SK-N-SH treated with all-trans-retinoic acid at 6 μM for 48 hours (cell line): ENCODE measurements at regions not wholly inside any gene's neighbourhood (a gene's known extent, or its start where the extent isn't known, plus 50 kb on each side); places are given as distances from the start of the nearest gene placed in this dataset.

Experiments
- ATAC-seq: fragments of 200-7000 bp; cut with Tn5 transposase; 3 replicates; pipeline ENCODE4 v1.9.1; 2020; ENCODE audit warnings: mild to moderate bottlenecking, moderate library complexity
- BACH2 ChIP-seq: fragments of 250-450 bp; sonication (Bioruptor Pico); IDR thresholded peaks from 2 replicates; pipeline ENCODE4 v1.9.0; 2021; ENCODE audit warnings: mild to moderate bottlenecking, borderline replicate concordance
- CSDC2 ChIP-seq: fragments of 250-450 bp; sonication (Bioruptor Pico); IDR thresholded peaks from 2 replicates; pipeline ENCODE4 v1.5.0; 2020; ENCODE audit warnings: mild to moderate bottlenecking, moderate library complexity
- CSRNP3 ChIP-seq: fragments of 250-450 bp; sonication (Bioruptor Pico); IDR thresholded peaks from 2 replicates; pipeline ENCODE4 v1.5.1; 2021; ENCODE audit warnings: mild to moderate bottlenecking, moderate library complexity
- ESRRG ChIP-seq: fragments of 250-450 bp; sonication (Bioruptor Pico); IDR thresholded peaks from 2 replicates; pipeline ENCODE4 v1.6.1; 2021; ENCODE audit warnings: mild to moderate bottlenecking
- GLIS3 ChIP-seq: fragments of 250-450 bp; sonication (Bioruptor Pico); IDR thresholded peaks from 2 replicates; pipeline ENCODE4 v1.5.0; 2020; ENCODE audit warnings: mild to moderate bottlenecking, moderate library complexity
- ISL1 ChIP-seq: fragments of 250-450 bp; sonication (Bioruptor Pico); IDR thresholded peaks from 2 replicates; pipeline ENCODE4 v2.1.2; 2022; ENCODE audit warnings: mild to moderate bottlenecking, moderate library complexity
- OSR1 ChIP-seq: fragments of 250-450 bp; sonication (Bioruptor Pico); IDR thresholded peaks from 2 replicates; pipeline ENCODE4 v1.8.0; 2022; ENCODE audit warnings: moderate library complexity, mild to moderate bottlenecking, inconsistent platforms
- PATZ1 ChIP-seq: fragments of 250-450 bp; sonication (Bioruptor Pico); IDR thresholded peaks from 2 replicates; pipeline ENCODE4 v1.8.0; 2020; ENCODE audit warnings: mild to moderate bottlenecking, moderate library complexity, borderline replicate concordance
- POU6F1 ChIP-seq: fragments of 250-450 bp; sonication (Bioruptor Pico); IDR thresholded peaks from 2 replicates; pipeline ENCODE4 v1.8.0; 2021; ENCODE audit warnings: low read depth, mild to moderate bottlenecking, moderate library complexity, borderline replicate concordance
- PPARA ChIP-seq: fragments of 250-450 bp; sonication (Bioruptor Pico); IDR thresholded peaks from 2 replicates; pipeline ENCODE4 v1.5.0; 2020; ENCODE audit warnings: mild to moderate bottlenecking, borderline replicate concordance
- RARB ChIP-seq: fragments of 250-450 bp; sonication (Bioruptor Pico); IDR thresholded peaks from 2 replicates; pipeline ENCODE4 v1.8.0; 2021; ENCODE audit warnings: mild to moderate bottlenecking, moderate library complexity
- SNAI2 ChIP-seq: fragments of 250-450 bp; sonication (Bioruptor Pico); IDR thresholded peaks from 2 replicates; pipeline ENCODE4 v1.5.0; 2020; ENCODE audit warnings: mild to moderate bottlenecking, moderate library complexity
- TCF4 ChIP-seq: fragments of 250-450 bp; sonication (Bioruptor Pico); IDR thresholded peaks from 2 replicates; pipeline ENCODE4 v1.8.0; 2021; ENCODE audit warnings: mild to moderate bottlenecking, moderate library complexity, borderline replicate concordance
- TSHZ2 ChIP-seq: fragments of 250-450 bp; sonication (Bioruptor Pico); IDR thresholded peaks from 2 replicates; pipeline ENCODE4 v1.5.0; 2020; ENCODE audit warnings: mild to moderate bottlenecking, moderate library complexity
- ZC3H10 ChIP-seq: fragments of 250-450 bp; sonication (Bioruptor Pico); IDR thresholded peaks from 2 replicates; pipeline ENCODE4 v1.5.1; 2021; ENCODE audit warnings: mild to moderate bottlenecking, moderate library complexity
- ZFP3 ChIP-seq: fragments of 250-450 bp; sonication (Bioruptor Pico); IDR thresholded peaks from 2 replicates; pipeline ENCODE4 v1.5.0; 2020; ENCODE audit warnings: mild to moderate bottlenecking, moderate library complexity
- ZFP30 ChIP-seq: fragments of 450-650 bp; formaldehyde crosslinking; IDR thresholded peaks from 2 replicates; pipeline ENCODE4 v1.5.0; 2022; ENCODE audit warnings: mild to moderate bottlenecking, moderate library complexity
- ZNF565 ChIP-seq: fragments of 450-650 bp; formaldehyde crosslinking; conservative IDR thresholded peaks from 2 replicates; pipeline ENCODE4 v1.5.0; 2020; ENCODE audit warnings: low read depth, mild to moderate bottlenecking, moderate library complexity
- ZNF70 ChIP-seq: fragments of 450-650 bp; formaldehyde crosslinking; IDR thresholded peaks from 2 replicates; pipeline ENCODE4 v1.5.0; 2020; ENCODE audit warnings: mild to moderate bottlenecking, moderate library complexity
- ZNF8 ChIP-seq: fragments of 450-650 bp; formaldehyde crosslinking; IDR thresholded peaks from 2 replicates; pipeline ENCODE4 v1.5.0; 2020; ENCODE audit warnings: mild to moderate bottlenecking, moderate library complexity

- TF ChIP-seq PATZ1 (CRISPR knock-in tag) = no peak
- no peak for TF ChIP-seq ZC3H10
- TF ChIP-seq ZNF565 (CRISPR knock-in tag) = no peak
- TF ChIP-seq POU6F1 (CRISPR knock-in tag) = no peak
Observed at GRCh38 chr16:59039066-59039720, 305.1 kb upstream of the GOT2 start (continued).

GRCh38 chr16:59030923-59031485, 296.9 kb upstream of the GOT2 start:
- ATAC-seq = no peak
- TF ChIP-seq TCF4 (CRISPR knock-in tag) = no peak
- no peak for TF ChIP-seq TSHZ2 (CRISPR knock-in tag)
- TF ChIP-seq GLIS3 (CRISPR knock-in tag) = no peak
- no peak for TF ChIP-seq ZNF70 (CRISPR knock-in tag)
- TF ChIP-seq ZFP3 = no peak
- TF ChIP-seq ISL1 (CRISPR knock-in tag) = no peak
- no peak for TF ChIP-seq ZNF8 (CRISPR knock-in tag)
- no peak for TF ChIP-seq ZC3H10
- no peak for TF ChIP-seq OSR1 (CRISPR knock-in tag)
- no peak for TF ChIP-seq RARB (CRISPR knock-in tag)
- no peak for TF ChIP-seq ESRRG (CRISPR knock-in tag)

- ATAC-seq = no peak
- TF ChIP-seq CSDC2 (CRISPR knock-in tag) (no peak), ZNF70 (CRISPR knock-in tag) (no peak), BACH2 (CRISPR knock-in tag) (no peak), ZFP30 (no peak), SNAI2 (CRISPR knock-in tag) (no peak), CSRNP3 (no peak), ZC3H10 (no peak), ISL1 (CRISPR knock-in tag) (no peak), RARB (CRISPR knock-in tag) (no peak), GLIS3 (CRISPR knock-in tag) (no peak), PPARA (CRISPR knock-in tag) (no peak), ESRRG (CRISPR knock-in tag) (no peak), TCF4 (CRISPR knock-in tag) (no peak), OSR1 (CRISPR knock-in tag) (no peak), ZNF8 (CRISPR knock-in tag) (no peak), TSHZ2 (CRISPR knock-in tag) (no peak), POU6F1 (CRISPR knock-in tag) (no peak), ZNF565 (CRISPR knock-in tag) (no peak)
- TF ChIP-seq, all 23 proteins: peak for 0
Observed at GRCh38 chr16:59021751-59022150, 287.6 kb upstream of the GOT2 start.
